Lower leg skin (tissue), 4 donors: ENCODE measurements at regions not wholly inside any gene's neighbourhood (a gene's known extent, or its start where the extent isn't known, plus 50 kb on each side); places are given as distances from the start of the nearest gene placed in this dataset.
"Not testable (repeated sequence)": the region's sequence is repeated elsewhere in the genome, so short reads cannot be mapped to it uniquely, and the experiment has no call there.

Experiments
- DNase-seq, 2 donors: peaks; one replicate each; pipeline ENCODE4 v3.0.0-alpha.2; 2019; ENCODE audit warnings: low spot score in 2 of 2
- H3K4me3 ChIP-seq: fragments of 200-600 bp; sonication (generic); 2 replicates; pipeline ENCODE4 v1.5.1; 2017; ENCODE audit warnings: mild to moderate bottlenecking, low read depth; ENCODE audit not compliant: poor library complexity, severe bottlenecking
- POLR2A ChIP-seq, 2 donors: fragments of 450-650 bp; IDR thresholded peaks; one replicate each; pipeline ENCODE4 v1.6.1; 2016 to 2017; ENCODE audit warnings: antibody characterized with exemption in 2 of 2, mild to moderate bottlenecking in 1 of 2, moderate library complexity in 1 of 2
- WGBS, 2 donors: methylation state at CpG; one replicate each; pipeline ENCODE4 v1.1.5; 2018; 5-methylcytosine and 5-hydroxymethylcytosine counted together
- intact Hi-C: fragments of 100-400 bp; cut with DNase I; formaldehyde crosslinking; loops from one replicate; pipeline ENCODE4 v1.15.0; 2023; ENCODE audit warnings: low total_unique reads
- TF ChIP-seq, protein P1 (sequence below), 3 donors: fragments of 450-650 bp; IDR thresholded peaks; one replicate each; pipeline ENCODE4 v1.5.1; 2016; ENCODE audit warnings: antibody characterized with exemption in 3 of 3, mild to moderate bottlenecking in 3 of 3, moderate library complexity in 2 of 3

DNA sequence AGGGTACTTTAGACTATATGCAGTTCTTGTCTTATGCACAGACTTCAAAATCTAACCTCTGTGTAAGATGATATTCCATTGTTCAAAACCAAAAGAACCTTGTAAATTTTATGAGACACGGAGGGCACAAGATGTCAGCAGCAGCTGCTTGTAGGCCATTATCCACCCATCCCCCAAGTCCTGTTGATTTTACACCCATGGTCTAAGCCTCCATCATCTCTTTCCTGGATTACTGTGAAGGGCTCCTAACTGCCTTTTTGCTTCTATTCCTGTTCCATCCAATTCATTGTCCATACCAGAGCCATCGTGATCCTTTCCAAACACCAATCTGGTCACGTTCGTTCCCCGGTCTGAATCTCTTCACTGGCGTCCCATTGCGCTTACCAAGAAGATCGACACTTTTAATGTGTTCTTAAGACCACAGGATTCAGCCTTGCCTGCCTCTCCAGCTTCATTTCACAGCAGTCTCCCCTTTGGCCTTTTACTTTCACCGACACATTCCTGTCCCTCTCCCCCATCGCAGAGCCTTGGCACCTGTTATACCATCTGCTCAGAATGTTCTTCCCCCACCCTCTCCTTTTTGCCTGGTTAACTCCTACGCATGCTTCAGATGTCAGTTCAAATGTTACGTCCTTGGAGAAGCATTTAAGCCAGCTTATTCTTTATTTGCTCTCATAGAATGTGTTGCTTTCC is 107.3 kb upstream of the POU3F1 start:
- WGBS, 2 donors = 84 to 85% methylated on average over 12 of the region's 12 CpGs
- H3K4me3 ChIP-seq = no peak overlapping the region
- intact Hi-C loops = no loop called here
- no peak for DNase-seq
- TF ChIP-seq POLR2A (IDR thresholded peaks at IDR 0.05) = no peak
- TF ChIP-seq, protein P1, sequence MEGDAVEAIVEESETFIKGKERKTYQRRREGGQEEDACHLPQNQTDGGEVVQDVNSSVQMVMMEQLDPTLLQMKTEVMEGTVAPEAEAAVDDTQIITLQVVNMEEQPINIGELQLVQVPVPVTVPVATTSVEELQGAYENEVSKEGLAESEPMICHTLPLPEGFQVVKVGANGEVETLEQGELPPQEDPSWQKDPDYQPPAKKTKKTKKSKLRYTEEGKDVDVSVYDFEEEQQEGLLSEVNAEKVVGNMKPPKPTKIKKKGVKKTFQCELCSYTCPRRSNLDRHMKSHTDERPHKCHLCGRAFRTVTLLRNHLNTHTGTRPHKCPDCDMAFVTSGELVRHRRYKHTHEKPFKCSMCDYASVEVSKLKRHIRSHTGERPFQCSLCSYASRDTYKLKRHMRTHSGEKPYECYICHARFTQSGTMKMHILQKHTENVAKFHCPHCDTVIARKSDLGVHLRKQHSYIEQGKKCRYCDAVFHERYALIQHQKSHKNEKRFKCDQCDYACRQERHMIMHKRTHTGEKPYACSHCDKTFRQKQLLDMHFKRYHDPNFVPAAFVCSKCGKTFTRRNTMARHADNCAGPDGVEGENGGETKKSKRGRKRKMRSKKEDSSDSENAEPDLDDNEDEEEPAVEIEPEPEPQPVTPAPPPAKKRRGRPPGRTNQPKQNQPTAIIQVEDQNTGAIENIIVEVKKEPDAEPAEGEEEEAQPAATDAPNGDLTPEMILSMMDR (IDR thresholded peaks at IDR 0.05) = no peak

DNA sequence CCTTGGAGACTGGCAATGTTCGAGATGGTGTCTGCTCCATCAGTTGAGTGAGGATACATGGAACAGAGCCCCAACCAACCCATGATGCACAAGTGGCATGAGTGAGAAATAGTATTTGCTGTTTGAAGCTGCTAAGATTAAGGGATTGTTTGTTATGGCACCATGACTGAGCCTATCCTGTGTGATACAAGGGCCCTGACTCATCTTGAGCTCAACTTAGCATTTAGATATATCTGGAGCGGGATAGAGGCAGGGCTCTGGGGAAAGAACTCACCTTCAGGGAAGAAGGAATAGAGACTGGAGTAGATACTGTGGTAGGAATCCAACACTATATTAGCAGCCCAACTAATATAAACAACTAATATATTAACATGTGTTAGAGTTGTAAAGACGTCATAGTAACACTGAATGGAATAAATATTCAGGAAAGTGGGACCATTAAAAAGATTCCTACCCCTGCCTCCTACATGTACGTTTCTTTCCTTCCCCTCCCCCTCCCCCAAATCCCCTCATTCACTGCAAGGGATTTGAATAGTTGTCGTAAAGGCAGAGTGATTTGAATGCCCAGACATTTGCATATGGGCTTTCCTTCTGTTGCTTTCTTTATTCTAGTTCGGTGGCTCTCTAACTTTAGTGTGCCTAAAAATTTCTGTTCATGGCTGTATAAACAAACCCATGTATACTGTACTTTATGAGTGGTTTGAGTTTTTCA is 106.6 kb upstream of the POU3F1 start:
- intact Hi-C loops = no loop called here
- 55 to 65% methylated on average over 6 of the region's 6 CpGs for WGBS, 2 donors
- no peak overlapping the region for H3K4me3 ChIP-seq
- TF ChIP-seq, protein P1 (IDR thresholded peaks at IDR 0.05) = no peak
- TF ChIP-seq POLR2A (IDR thresholded peaks at IDR 0.05) = no peak
- DNase-seq = no peak

DNA sequence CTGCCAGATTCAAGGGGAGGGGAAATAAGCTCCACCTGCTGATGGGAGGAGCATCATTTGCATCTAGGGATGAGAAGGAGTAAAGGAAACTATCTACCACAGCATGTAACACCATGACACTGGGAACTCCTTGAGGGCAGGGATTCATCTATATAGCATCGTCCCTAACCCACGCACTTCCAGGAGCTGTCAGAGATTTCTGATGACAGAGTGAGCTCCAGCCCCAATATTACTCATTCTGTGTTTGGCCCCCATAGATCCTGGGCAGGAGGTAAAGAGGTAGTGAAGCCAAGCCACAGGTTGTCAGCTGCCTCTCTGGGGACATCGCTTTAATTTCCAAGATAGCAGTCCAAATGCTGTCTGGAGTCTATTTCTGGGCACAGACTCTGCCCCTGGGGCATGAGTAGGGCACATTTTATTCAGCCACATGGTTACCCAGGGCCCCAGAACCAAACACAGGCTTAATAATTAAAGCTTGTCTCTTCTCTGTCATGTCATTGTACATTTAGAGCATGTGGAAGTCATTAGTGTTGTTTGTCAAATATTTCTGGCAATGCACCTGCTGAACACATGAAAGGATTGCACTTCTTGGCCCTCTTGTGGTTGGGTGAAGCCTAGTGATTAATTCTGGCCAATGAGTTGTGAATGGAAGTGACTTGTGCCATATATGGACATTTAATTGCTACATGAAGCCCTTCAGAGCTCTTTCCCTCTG is 105.9 kb upstream of the POU3F1 start:
- H3K4me3 ChIP-seq = no peak overlapping the region
- TF ChIP-seq, protein P1 (IDR thresholded peaks at IDR 0.05) = no peak
- TF ChIP-seq POLR2A (IDR thresholded peaks at IDR 0.05) = no peak
- intact Hi-C loops = no loop called here
- no peak for DNase-seq
- WGBS, 2 donors = 50 to 67% methylated on average over 3 of the region's 3 CpGs

DNA sequence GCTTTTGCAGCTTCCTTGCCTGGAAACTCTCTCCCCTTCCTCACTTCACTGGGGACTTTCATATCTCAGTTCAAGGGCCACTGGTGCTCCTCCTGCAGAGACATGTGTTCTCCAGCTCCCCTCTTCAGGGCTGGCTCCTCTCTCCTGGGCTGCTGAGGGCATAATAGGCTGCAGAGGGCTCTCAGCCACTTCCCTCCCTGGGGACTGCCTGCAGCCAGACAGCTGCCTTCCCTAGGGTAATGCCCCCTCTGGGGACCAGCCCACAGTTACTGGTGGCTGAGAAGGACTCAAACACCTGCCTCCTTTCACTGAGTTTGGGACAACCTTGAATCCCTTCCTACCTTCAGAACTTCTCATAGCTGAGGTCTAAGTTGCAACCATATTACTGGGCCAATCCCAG is 104.8 kb upstream of the POU3F1 start:
- intact Hi-C loops = no loop called here

GRCh38 chr1:38146079-38146478 is 99.5 kb upstream of the POU3F1 start:
- intact Hi-C loops = loop anchor here (5.0 kb wide), 1 partner anchor 451 kb away; no protein-coding TSS in a partner anchor
- H3K4me3 ChIP-seq, DNase-seq: not testable (repeated sequence)
- WGBS, 2 donors = 76 to 79% methylated on average over 2 of the region's 2 CpGs

More for the DNA sequence above, 104.8 kb upstream of the POU3F1 start:
- no peak for DNase-seq
- no peak overlapping the region for H3K4me3 ChIP-seq
- TF ChIP-seq, protein P1 (IDR thresholded peaks at IDR 0.05) = no peak
- no peak for TF ChIP-seq POLR2A (IDR thresholded peaks at IDR 0.05)

DNA sequence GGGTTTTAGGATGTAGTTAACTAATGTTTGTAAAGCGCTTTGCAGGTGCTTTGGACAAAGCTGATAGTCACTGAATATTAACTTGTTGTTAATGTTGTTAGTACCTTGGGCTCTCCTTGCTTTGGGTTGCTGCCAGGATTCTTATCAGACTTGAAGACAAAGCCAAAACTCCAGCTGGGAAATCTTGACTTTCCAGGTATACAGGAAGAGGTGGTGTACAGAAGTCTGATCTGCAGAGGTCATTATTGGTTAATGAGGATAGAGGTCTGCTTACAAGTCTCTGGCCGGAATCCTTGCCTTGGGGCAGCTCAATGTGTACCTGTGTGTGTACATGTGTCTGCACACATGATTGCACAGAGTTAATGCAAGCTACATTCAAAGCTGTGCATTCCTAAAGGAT is 96.0 kb upstream of the POU3F1 start:
- DNase-seq = no peak
- WGBS, 2 donors = 54 to 88% methylated on average over 2 of the region's 2 CpGs
- intact Hi-C loops = no loop called here
- no peak overlapping the region for H3K4me3 ChIP-seq
- TF ChIP-seq, protein P1 (IDR thresholded peaks at IDR 0.05) = no peak
- no peak for TF ChIP-seq POLR2A (IDR thresholded peaks at IDR 0.05)
